Endothelial cell (in vitro differentiated cells): ENCODE measurements at regions not wholly inside any gene's neighbourhood (a gene's known extent, or its start where the extent isn't known, plus 50 kb on each side); places are given as distances from the start of the nearest gene placed in this dataset.

Source experiments
- DNase-seq: peaks from one replicate; pipeline ENCODE4 v3.0.0; 2021; ENCODE audit warnings: low spot score
- H3K27ac Mint-ChIP-seq: one replicate; pipeline ENCODE4 v1.8.0; 2021; ENCODE audit warnings: mixed read lengths, inconsistent platforms; ENCODE audit not compliant: unreplicated experiment
- H3K27me3 Mint-ChIP-seq: one replicate; pipeline ENCODE4 v1.8.0; 2021; ENCODE audit warnings: mild to moderate bottlenecking, moderate library complexity, mixed read lengths, inconsistent platforms; ENCODE audit not compliant: unreplicated experiment
- H3K36me3 Mint-ChIP-seq: one replicate; pipeline ENCODE4 v1.8.0; 2021; ENCODE audit warnings: mild to moderate bottlenecking, low read depth, mixed read lengths, inconsistent platforms; ENCODE audit not compliant: unreplicated experiment
- H3K4me1 Mint-ChIP-seq: one replicate; pipeline ENCODE4 v1.8.0; 2021; ENCODE audit warnings: mild to moderate bottlenecking, mixed read lengths, inconsistent platforms; ENCODE audit not compliant: unreplicated experiment
- H3K4me3 Mint-ChIP-seq: one replicate; pipeline ENCODE4 v1.8.0; 2021; ENCODE audit warnings: mild to moderate bottlenecking, mixed read lengths, inconsistent platforms; ENCODE audit not compliant: unreplicated experiment
- H3K9me3 Mint-ChIP-seq: one replicate; pipeline ENCODE4 v1.8.0; 2021; ENCODE audit warnings: mixed read lengths, inconsistent platforms; ENCODE audit not compliant: unreplicated experiment
- TF ChIP-seq, protein P1 (sequence below): fragments of 200-600 bp; sonication (generic); IDR thresholded peaks from one replicate; pipeline ENCODE4 v1.5.0; 2021; ENCODE audit warnings: antibody characterized with exemption; ENCODE audit not compliant: unreplicated experiment

DNA sequence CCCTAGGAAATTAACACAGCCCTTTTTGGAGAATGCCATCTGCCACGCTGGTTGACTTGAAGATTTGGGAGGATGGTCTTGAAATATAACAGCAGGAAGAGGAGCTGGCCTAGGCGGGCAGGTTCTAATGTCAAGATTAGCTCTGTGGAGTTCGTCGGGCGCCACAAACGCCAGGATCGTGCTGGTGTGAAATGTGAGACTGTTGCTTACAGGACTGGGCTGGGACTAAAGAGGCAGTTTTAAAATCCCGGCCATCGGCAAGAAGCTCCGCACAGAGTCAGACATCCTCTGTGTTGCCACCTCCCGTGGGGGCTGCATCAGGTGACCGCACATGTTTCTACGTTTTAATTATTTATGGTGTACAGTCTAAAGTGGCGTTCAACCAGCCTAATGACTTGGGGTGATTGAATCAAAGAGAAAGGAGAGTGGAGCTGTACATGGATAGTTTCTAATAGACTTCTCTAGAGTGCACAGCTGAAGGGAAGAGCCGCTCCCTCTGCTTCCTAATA is 99.4 kb upstream of the BCL11A start:
- Mint-ChIP-seq H3K4me1 (no peaks in the 10 kb centered on the region), H3K36me3 (no peaks in the 10 kb centered on the region), H3K27ac (no peak overlapping the region), H3K27me3 (peaks cover 8% of the 10 kb centered on the region), H3K4me3 (no peak overlapping the region), H3K9me3 (no peaks in the 10 kb centered on the region)
- no peak for DNase-seq
- TF ChIP-seq, protein P1, sequence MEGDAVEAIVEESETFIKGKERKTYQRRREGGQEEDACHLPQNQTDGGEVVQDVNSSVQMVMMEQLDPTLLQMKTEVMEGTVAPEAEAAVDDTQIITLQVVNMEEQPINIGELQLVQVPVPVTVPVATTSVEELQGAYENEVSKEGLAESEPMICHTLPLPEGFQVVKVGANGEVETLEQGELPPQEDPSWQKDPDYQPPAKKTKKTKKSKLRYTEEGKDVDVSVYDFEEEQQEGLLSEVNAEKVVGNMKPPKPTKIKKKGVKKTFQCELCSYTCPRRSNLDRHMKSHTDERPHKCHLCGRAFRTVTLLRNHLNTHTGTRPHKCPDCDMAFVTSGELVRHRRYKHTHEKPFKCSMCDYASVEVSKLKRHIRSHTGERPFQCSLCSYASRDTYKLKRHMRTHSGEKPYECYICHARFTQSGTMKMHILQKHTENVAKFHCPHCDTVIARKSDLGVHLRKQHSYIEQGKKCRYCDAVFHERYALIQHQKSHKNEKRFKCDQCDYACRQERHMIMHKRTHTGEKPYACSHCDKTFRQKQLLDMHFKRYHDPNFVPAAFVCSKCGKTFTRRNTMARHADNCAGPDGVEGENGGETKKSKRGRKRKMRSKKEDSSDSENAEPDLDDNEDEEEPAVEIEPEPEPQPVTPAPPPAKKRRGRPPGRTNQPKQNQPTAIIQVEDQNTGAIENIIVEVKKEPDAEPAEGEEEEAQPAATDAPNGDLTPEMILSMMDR, result no peak

DNA sequence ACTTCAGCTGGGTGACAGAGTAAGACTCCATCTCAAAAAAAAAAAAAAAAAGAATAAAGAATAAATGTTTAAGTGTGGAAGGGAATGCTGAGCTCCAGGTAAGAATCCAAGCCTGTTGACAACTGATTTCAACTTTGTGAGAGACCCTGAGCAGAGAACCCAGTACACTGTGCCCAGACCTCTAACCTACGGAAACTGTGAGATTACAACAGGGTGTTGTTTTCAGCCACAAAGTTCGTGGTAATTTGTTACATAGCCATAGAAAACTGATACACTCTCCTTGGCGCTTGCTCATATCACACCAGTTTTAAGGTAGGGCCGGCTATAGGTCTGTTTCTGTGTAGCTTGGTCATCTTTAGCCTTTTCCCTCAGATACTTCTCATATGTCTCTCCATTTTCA is 98.4 kb upstream of the PAPOLG start:
- Mint-ChIP-seq H3K9me3 (no peaks in the 10 kb centered on the region), H3K4me3 (no peak overlapping the region), H3K4me1 (no peaks in the 10 kb centered on the region), H3K27ac (no peak overlapping the region), H3K27me3 (peaks cover 10% of the 10 kb centered on the region), H3K36me3 (no peaks in the 10 kb centered on the region)
- TF ChIP-seq, protein P1, result no peak
- no peak for DNase-seq

DNA sequence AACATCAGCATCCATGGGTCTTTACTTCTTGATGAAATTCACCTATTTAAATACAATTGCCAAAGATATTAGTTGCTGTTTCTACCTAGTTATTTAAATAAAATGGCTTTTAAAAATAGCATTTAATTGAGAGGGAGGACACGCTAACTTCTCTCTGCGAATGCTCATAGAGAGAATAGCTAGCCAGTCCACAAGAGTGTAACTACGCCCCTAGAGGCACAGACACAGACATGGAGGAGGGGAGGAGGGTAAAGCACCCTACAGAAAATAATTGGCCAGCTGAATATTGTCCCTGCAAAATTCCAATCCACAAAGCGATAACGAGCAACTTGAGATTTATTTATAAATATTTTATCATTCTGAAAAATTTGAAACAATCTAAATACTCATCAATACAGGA is 97.0 kb upstream of the PAPOLG start:
- TF ChIP-seq, protein P1, result no peak
- H3K4me3 Mint-ChIP-seq, result no peak overlapping the region
- peaks cover 10% of the 10 kb centered on the region for H3K27me3 Mint-ChIP-seq
- no peaks in the 10 kb centered on the region for H3K9me3 Mint-ChIP-seq
- no peak overlapping the region for H3K27ac Mint-ChIP-seq
- H3K36me3 Mint-ChIP-seq, result no peaks in the 10 kb centered on the region
- H3K4me1 Mint-ChIP-seq, result no peaks in the 10 kb centered on the region
- DNase-seq, result no peak

DNA sequence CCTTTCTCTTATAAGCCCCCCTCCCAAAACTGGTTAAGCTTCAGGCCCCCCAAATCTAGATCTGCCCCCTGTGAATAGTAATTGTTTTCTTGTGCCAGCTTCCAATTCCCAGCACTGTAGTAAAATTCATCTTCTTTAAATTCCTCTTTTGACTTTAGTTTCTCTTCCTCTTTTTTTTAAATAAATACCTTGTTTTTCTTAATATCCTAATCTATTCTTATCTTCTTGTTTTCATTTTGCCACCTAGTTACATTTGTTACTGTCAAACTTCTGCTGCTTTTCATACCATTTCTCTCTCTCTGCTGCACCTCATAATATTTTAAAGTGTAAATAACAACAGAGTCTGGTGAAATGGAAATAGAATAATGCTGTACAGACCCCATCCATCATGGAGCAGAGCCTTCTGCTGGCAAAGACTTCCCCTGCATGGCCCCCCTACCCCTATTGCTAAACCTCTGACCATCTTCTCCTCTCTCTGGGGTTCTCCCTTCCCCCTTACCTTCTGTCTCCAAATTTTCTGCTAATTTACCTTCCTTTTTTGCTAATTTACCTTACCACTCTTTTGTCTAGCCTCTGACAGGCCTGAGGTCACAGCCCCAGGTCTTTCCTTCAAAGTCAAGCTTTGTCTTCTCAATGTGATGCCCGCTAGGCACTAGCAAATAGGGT is 94.9 kb upstream of the PAPOLG start:
- TF ChIP-seq, protein P1, result no peak
- Mint-ChIP-seq H3K36me3 (no peaks in the 10 kb centered on the region), H3K4me1 (no peaks in the 10 kb centered on the region), H3K27ac (no peak overlapping the region), H3K4me3 (no peak overlapping the region), H3K27me3 (peaks cover 9% of the 10 kb centered on the region), H3K9me3 (no peaks in the 10 kb centered on the region)
- DNase-seq, result no peak

DNA sequence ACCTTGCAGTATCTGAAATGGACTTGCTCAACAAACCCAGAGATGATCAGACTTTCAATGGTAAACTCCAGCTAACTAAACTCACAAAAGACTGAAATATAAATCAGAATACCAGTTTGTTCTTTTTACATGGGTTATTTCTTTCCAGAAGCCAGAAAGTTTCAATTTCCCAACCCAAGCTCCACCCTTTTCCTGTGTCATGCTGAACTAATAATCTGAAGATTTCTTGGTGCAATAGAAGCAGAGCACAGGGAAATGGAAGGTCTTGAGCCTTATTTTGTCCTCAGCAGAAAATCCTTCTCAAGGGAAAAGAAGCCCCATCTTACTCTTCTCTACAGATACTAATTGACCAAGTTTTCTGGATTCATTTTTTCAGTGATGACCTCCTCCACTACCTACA is 93.3 kb upstream of the PAPOLG start:
- no peaks in the 10 kb centered on the region for H3K36me3 Mint-ChIP-seq
- H3K4me1 Mint-ChIP-seq, result no peaks in the 10 kb centered on the region
- no peak overlapping the region for H3K4me3 Mint-ChIP-seq
- peaks cover 7% of the 10 kb centered on the region for H3K27me3 Mint-ChIP-seq
- TF ChIP-seq, protein P1, result no peak
- no peaks in the 10 kb centered on the region for H3K9me3 Mint-ChIP-seq
- no peak overlapping the region for H3K27ac Mint-ChIP-seq
- no peak for DNase-seq
